BJ (cell line): ENCODE measurements at regions not wholly inside any gene's neighbourhood (a gene's known extent, or its start where the extent isn't known, plus 50 kb on each side); places are given as distances from the start of the nearest gene placed in this dataset.

Experiments used
- CTCF ChIA-PET: fragments of 350-600 bp; formaldehyde crosslinking; extraction: SDS; loops from one replicate; lab custom pipeline; 2021; ENCODE audit warnings: antibody characterized with exemption, inconsistent platforms; lab: Yijun Ruan, JAX
- POLR2A ChIA-PET: fragments of 300-600 bp; sonication (Branson Sonifier 250); formaldehyde crosslinking; extraction: SDS; loops from one replicate; lab custom pipeline; 2021; ENCODE audit warnings: antibody characterized with exemption; lab: Charles Lee
- DNase-seq: peaks from one replicate; pipeline ENCODE4 v3.0.0-alpha.2; 2011; ENCODE audit warnings: low read depth
- H3K27me3 ChIP-seq: 2 replicates; pipeline ENCODE4 v1.6.0; 2011; ENCODE audit warnings: low read length; ENCODE audit not compliant: control insufficient read depth, insufficient read depth
- H3K36me3 ChIP-seq: 2 replicates; pipeline ENCODE4 v1.5.1; 2011; ENCODE audit warnings: low read length; ENCODE audit not compliant: control insufficient read depth, insufficient read depth
- H3K4me3 ChIP-seq: 2 replicates; pipeline ENCODE4 v1.5.1; 2011; ENCODE audit warnings: low read depth, mild to moderate bottlenecking, control low read depth, low read length
- TF ChIP-seq, protein P1 (sequence below): IDR thresholded peaks from 2 replicates; pipeline ENCODE4 v1.5.1; 2011; ENCODE audit warnings: low read depth, mild to moderate bottlenecking, control low read depth, inconsistent platforms, low read length, moderate library complexity; ENCODE audit not compliant: insufficient read depth

DNA sequence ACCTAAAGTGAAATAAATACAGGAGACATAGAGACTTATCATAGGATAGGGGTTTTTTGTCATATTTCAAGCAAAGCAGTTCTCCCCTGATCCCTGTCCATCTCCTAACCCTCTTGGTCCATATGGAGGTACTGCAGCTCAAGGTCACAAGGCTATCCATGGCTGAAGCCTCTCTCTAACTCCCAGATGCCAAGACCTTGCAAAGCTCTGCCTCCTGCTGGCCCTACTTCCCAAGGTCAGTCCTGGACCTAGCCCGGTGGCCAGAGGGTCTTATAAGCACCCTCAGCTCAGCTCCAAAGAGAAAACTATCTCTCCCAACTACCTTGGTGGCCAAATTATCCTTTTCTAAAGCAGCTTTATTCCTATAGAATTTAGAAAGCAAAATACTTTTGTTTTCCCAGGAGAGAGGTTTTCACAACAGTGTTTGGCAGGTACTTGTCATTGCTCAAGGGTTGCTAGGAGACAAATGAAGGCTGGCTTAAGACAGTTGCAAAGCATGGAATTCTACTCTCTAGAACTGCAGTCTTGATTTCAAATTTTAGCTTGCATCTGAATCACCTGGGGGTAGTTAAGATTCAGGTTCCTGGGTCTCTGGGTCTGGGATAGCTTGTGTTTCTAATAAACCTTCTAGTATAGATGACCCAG is 121.5 kb downstream of the XCL2 start:
- no peaks in the 10 kb centered on the region for H3K27me3 ChIP-seq
- H3K36me3 ChIP-seq, result no peaks in the 10 kb centered on the region
- no peak for DNase-seq
- CTCF ChIA-PET, result interaction anchor here (1.3 to 2.6 kb wide), 2 partner anchors 14 to 17 kb away, joined by 6 to 10 read pairs; no protein-coding TSS in a partner anchor
- POLR2A ChIA-PET, result interaction anchor here (0.6 kb wide), 1 partner anchor 32 kb away, joined by 3 read pairs; no protein-coding TSS in a partner anchor
- TF ChIP-seq, protein P1, sequence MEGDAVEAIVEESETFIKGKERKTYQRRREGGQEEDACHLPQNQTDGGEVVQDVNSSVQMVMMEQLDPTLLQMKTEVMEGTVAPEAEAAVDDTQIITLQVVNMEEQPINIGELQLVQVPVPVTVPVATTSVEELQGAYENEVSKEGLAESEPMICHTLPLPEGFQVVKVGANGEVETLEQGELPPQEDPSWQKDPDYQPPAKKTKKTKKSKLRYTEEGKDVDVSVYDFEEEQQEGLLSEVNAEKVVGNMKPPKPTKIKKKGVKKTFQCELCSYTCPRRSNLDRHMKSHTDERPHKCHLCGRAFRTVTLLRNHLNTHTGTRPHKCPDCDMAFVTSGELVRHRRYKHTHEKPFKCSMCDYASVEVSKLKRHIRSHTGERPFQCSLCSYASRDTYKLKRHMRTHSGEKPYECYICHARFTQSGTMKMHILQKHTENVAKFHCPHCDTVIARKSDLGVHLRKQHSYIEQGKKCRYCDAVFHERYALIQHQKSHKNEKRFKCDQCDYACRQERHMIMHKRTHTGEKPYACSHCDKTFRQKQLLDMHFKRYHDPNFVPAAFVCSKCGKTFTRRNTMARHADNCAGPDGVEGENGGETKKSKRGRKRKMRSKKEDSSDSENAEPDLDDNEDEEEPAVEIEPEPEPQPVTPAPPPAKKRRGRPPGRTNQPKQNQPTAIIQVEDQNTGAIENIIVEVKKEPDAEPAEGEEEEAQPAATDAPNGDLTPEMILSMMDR, result no peak
- H3K4me3 ChIP-seq, result no peak overlapping the region

DNA sequence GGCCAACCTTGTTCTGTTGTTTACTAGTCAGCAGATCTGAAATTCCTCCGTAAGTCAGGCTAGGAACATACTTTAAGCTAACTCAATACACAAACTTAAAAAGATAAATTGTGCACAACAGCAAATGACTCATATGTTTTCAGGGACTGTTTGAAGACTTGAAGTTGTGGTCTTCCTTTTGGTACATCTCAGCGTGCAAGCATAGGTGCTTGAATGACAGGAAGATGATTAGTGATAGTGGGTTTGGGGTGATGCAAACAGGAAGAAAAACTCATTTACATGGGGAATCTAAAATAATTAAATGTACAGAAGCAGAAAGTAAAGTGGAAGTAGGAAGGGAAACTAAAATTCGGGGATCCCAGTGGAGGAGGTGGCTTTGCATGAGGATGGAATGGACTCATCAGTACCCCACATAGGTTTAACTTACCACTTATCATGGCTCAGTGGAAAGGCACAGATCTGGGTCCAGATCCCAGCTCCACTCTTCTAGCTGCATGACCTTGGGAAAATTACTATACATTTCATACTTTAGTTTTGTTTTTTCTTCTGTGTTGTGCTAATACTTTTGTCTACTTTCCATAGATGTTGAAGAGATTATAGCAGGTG is 122.3 kb downstream of the XCL2 start:
- no peak overlapping the region for H3K4me3 ChIP-seq
- no peaks in the 10 kb centered on the region for H3K27me3 ChIP-seq
- no peak for DNase-seq
- no peaks in the 10 kb centered on the region for H3K36me3 ChIP-seq
- TF ChIP-seq, protein P1, result no peak
- ChIA-PET POLR2A (no interaction called here), CTCF (interaction anchor here (0.7 to 2.6 kb wide), 2 partner anchors 18 to 64 kb away, joined by 3 to 10 read pairs; no protein-coding TSS in a partner anchor)

DNA sequence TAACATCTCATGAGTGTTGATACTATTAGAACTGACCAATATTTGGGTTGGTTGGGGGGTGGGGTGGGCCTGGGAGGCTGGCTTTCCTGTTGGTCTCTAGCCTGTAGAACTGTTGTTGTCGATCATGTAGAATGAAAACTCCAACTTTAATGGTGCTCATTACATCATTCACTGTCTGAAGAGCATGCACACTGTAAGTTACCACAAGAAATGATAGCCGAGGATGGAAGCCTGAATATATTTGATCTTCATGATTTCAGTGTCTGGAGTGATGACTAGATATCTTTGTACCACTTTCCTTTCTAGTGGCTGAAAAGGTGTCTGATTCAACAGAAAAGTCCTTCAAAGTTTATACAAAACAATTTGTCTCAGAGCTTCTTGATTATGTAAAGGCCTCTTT is 123.6 kb downstream of the XCL2 start:
- H3K36me3 ChIP-seq, result no peaks in the 10 kb centered on the region
- CTCF ChIA-PET, result no interaction called here
- no peaks in the 10 kb centered on the region for H3K27me3 ChIP-seq
- no peak overlapping the region for H3K4me3 ChIP-seq
- TF ChIP-seq, protein P1, result no peak
- POLR2A ChIA-PET, result no interaction called here
- no peak for DNase-seq

DNA sequence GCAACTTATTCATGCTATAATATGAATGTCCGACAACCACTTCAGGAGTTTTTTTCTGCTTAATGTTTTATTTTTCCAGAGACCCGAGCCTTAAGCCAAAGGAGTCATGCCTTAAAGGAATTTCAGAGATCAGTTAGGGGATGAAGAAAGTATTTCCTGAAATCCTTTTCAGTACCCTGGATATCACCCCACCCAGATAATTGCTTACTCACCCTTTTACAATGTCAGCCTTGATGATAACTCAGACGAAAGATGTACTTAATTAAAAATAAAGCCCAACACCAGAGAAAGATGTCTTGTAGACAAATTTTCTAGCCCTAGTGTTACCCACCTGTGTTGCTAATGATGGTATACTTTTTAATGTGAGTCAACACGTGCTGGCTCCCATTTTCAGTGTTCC is 124.1 kb downstream of the XCL2 start:
- no peaks in the 10 kb centered on the region for H3K36me3 ChIP-seq
- ChIA-PET CTCF (no interaction called here), POLR2A (no interaction called here)
- no peaks in the 10 kb centered on the region; the same call in 1 of the 2 replicates for H3K27me3 ChIP-seq
- no peak overlapping the region for H3K4me3 ChIP-seq
- TF ChIP-seq, protein P1, result no peak
- DNase-seq, result no peak

DNA sequence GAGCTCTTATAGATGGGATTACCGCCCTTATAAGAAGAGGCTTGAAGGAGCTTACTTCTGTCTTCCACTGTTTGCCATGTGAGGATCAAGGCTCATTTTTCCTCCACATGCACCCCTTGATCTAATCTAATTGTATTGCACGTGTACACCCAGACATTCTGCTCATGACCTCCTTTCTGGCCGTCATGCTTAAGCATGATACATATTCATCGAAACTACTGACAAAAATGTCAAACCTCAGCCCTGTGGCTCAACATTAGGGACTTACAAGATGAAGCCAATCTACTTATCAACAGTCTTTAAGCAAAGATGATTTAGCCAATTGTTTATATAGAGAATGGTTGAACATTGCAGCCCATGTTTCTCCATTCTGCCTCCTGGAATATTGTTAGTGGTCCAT is 127.6 kb downstream of the XCL2 start:
- DNase-seq, result no peak
- ChIA-PET POLR2A (no interaction called here), CTCF (no interaction called here)

More for the DNA sequence above, 127.6 kb downstream of the XCL2 start:
- Histone ChIP-seq H3K36me3 (no peaks in the 10 kb centered on the region), H3K27me3 (peaks cover 2% of the 10 kb centered on the region; the same call in 1 of the 2 replicates), H3K4me3 (no peak overlapping the region)
- TF ChIP-seq, protein P1, result no peak
